ENCODE measurements at regions not wholly inside any gene's neighbourhood (a gene's known extent, or its start where the extent isn't known, plus 50 kb on each side); places are given as distances from the start of the nearest gene placed in this dataset.

DNA sequence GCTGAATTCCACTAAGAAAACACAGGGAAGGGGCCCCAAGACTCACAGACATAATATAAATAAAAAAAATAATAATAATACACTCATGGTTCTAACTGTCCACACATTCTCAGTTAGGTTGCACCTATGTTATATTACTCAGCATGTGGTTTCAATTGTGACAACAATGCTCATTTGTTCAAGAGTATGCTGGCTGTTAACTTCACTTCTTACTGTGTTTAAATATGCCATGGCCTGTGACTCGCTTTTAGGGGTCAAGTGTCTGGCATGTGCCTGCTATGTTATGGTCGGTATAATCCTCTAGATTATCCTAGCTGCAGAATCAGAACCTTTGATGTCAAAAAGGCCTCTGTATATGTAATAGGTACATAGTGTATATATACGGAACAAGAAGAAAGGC is 324.8 kb upstream of the INTU start:
- TF ChIP-seq, protein P1, sequence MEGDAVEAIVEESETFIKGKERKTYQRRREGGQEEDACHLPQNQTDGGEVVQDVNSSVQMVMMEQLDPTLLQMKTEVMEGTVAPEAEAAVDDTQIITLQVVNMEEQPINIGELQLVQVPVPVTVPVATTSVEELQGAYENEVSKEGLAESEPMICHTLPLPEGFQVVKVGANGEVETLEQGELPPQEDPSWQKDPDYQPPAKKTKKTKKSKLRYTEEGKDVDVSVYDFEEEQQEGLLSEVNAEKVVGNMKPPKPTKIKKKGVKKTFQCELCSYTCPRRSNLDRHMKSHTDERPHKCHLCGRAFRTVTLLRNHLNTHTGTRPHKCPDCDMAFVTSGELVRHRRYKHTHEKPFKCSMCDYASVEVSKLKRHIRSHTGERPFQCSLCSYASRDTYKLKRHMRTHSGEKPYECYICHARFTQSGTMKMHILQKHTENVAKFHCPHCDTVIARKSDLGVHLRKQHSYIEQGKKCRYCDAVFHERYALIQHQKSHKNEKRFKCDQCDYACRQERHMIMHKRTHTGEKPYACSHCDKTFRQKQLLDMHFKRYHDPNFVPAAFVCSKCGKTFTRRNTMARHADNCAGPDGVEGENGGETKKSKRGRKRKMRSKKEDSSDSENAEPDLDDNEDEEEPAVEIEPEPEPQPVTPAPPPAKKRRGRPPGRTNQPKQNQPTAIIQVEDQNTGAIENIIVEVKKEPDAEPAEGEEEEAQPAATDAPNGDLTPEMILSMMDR (IDR thresholded peaks at IDR 0.05) = no peak
- TF ChIP-seq NFYB (CRISPR knock-in tag; conservative IDR thresholded peaks at IDR 0.05; ENCODE audit: low read depth) (no peak), ZNF232 (CRISPR knock-in tag; IDR thresholded peaks at IDR 0.05) (no peak), ZNF317 (CRISPR knock-in tag; IDR thresholded peaks at IDR 0.05; ENCODE audit: borderline replicate concordance, low read depth) (no peak), ZNF263 (CRISPR knock-in tag; IDR thresholded peaks at IDR 0.05; ENCODE audit: low read depth) (no peak)
- TF ChIP-seq, protein P2, sequence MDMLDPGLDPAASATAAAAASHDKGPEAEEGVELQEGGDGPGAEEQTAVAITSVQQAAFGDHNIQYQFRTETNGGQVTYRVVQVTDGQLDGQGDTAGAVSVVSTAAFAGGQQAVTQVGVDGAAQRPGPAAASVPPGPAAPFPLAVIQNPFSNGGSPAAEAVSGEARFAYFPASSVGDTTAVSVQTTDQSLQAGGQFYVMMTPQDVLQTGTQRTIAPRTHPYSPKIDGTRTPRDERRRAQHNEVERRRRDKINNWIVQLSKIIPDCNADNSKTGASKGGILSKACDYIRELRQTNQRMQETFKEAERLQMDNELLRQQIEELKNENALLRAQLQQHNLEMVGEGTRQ (CRISPR knock-in tag; IDR thresholded peaks at IDR 0.05) = no peak
- TF ChIP-seq, protein P3, sequence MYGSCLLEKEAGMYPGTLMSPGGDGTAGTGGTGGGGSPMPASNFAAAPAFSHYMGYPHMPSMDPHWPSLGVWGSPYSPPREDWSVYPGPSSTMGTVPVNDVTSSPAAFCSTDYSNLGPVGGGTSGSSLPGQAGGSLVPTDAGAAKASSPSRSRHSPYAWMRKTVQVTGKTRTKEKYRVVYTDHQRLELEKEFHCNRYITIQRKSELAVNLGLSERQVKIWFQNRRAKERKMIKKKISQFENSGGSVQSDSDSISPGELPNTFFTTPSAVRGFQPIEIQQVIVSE (CRISPR knock-in tag; IDR thresholded peaks at IDR 0.05; ENCODE audit: borderline replicate concordance) = no peak
- TF ChIP-seq, protein P4, sequence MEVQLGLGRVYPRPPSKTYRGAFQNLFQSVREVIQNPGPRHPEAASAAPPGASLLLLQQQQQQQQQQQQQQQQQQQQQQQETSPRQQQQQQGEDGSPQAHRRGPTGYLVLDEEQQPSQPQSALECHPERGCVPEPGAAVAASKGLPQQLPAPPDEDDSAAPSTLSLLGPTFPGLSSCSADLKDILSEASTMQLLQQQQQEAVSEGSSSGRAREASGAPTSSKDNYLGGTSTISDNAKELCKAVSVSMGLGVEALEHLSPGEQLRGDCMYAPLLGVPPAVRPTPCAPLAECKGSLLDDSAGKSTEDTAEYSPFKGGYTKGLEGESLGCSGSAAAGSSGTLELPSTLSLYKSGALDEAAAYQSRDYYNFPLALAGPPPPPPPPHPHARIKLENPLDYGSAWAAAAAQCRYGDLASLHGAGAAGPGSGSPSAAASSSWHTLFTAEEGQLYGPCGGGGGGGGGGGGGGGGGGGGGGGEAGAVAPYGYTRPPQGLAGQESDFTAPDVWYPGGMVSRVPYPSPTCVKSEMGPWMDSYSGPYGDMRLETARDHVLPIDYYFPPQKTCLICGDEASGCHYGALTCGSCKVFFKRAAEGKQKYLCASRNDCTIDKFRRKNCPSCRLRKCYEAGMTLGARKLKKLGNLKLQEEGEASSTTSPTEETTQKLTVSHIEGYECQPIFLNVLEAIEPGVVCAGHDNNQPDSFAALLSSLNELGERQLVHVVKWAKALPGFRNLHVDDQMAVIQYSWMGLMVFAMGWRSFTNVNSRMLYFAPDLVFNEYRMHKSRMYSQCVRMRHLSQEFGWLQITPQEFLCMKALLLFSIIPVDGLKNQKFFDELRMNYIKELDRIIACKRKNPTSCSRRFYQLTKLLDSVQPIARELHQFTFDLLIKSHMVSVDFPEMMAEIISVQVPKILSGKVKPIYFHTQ (CRISPR knock-in tag; IDR thresholded peaks at IDR 0.05) = no peak
- TF ChIP-seq, protein P5, sequence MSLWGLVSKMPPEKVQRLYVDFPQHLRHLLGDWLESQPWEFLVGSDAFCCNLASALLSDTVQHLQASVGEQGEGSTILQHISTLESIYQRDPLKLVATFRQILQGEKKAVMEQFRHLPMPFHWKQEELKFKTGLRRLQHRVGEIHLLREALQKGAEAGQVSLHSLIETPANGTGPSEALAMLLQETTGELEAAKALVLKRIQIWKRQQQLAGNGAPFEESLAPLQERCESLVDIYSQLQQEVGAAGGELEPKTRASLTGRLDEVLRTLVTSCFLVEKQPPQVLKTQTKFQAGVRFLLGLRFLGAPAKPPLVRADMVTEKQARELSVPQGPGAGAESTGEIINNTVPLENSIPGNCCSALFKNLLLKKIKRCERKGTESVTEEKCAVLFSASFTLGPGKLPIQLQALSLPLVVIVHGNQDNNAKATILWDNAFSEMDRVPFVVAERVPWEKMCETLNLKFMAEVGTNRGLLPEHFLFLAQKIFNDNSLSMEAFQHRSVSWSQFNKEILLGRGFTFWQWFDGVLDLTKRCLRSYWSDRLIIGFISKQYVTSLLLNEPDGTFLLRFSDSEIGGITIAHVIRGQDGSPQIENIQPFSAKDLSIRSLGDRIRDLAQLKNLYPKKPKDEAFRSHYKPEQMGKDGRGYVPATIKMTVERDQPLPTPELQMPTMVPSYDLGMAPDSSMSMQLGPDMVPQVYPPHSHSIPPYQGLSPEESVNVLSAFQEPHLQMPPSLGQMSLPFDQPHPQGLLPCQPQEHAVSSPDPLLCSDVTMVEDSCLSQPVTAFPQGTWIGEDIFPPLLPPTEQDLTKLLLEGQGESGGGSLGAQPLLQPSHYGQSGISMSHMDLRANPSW (CRISPR knock-in tag; conservative IDR thresholded peaks at IDR 0.05; ENCODE audit: low read depth) = no peak
- TF ChIP-seq, protein P6, sequence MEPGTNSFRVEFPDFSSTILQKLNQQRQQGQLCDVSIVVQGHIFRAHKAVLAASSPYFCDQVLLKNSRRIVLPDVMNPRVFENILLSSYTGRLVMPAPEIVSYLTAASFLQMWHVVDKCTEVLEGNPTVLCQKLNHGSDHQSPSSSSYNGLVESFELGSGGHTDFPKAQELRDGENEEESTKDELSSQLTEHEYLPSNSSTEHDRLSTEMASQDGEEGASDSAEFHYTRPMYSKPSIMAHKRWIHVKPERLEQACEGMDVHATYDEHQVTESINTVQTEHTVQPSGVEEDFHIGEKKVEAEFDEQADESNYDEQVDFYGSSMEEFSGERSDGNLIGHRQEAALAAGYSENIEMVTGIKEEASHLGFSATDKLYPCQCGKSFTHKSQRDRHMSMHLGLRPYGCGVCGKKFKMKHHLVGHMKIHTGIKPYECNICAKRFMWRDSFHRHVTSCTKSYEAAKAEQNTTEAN (CRISPR knock-in tag; IDR thresholded peaks at IDR 0.05) = no peak
- TF ChIP-seq, protein P7, sequence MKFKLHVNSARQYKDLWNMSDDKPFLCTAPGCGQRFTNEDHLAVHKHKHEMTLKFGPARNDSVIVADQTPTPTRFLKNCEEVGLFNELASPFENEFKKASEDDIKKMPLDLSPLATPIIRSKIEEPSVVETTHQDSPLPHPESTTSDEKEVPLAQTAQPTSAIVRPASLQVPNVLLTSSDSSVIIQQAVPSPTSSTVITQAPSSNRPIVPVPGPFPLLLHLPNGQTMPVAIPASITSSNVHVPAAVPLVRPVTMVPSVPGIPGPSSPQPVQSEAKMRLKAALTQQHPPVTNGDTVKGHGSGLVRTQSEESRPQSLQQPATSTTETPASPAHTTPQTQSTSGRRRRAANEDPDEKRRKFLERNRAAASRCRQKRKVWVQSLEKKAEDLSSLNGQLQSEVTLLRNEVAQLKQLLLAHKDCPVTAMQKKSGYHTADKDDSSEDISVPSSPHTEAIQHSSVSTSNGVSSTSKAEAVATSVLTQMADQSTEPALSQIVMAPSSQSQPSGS (CRISPR knock-in tag; IDR thresholded peaks at IDR 0.05; ENCODE audit: borderline replicate concordance, low read depth) = no peak
- TF ChIP-seq, protein P8, sequence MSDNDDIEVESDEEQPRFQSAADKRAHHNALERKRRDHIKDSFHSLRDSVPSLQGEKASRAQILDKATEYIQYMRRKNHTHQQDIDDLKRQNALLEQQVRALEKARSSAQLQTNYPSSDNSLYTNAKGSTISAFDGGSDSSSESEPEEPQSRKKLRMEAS (CRISPR knock-in tag; IDR thresholded peaks at IDR 0.05) = no peak
- TF ChIP-seq, protein P9, sequence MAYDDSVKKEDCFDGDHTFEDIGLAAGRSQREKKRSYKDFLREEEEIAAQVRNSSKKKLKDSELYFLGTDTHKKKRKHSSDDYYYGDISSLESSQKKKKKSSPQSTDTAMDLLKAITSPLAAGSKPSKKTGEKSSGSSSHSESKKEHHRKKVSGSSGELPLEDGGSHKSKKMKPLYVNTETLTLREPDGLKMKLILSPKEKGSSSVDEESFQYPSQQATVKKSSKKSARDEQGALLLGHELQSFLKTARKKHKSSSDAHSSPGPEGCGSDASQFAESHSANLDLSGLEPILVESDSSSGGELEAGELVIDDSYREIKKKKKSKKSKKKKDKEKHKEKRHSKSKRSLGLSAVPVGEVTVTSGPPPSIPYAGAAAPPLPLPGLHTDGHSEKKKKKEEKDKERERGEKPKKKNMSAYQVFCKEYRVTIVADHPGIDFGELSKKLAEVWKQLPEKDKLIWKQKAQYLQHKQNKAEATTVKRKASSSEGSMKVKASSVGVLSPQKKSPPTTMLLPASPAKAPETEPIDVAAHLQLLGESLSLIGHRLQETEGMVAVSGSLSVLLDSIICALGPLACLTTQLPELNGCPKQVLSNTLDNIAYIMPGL (CRISPR knock-in tag; IDR thresholded peaks at IDR 0.05) = no peak
